Esophagus mucosa (tissue), 1 donor: ENCODE measurements at regions not wholly inside any gene's neighbourhood (a gene's known extent, or its start where the extent isn't known, plus 50 kb on each side); places are given as distances from the start of the nearest gene placed in this dataset.

Source experiments
- ATAC-seq: fragments of 200-7000 bp; cut with Tn5 transposase; one replicate; pipeline ENCODE4 v1.9.1; 2020
- donor health status: DM: yes; HTN: yes; CAD: no.

DNA sequence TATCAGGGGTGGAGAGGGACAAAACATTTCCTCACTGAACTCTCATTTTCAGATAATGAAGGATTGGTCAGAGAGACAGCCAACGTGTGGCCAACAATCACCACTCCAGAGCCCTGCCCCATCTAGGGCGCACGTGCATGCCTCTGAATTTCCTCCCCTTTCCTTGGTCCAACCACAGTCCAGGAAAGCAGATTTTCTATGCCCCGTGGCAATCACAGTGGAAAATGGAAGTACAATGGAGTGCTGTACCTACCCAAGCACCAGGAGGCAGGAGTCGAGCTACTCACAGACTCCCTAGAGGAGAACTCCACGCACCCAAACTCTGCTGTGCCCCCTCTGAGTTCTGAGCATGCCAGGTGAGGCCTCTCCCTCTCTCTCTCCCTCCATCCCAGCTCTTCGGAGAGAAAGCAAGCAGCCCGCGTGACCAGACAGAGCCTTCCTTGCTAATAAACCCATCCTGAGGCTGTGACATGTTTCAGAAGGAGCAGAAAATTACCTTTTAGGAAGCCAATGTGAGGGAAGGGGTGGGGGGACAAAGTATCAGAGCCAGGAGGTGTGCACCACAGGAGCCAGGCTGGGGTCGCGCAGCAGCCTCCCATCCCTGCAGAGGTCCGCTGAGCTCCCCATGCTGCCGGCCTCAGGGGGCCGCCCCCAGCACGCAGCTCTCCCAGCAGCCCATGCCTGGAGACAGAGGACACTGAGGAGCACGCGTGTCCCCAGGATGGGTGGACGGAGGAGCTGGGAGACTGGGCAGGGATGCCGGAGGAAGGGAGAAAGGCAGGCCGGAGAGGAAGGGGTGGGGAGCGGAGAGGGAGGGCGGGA lies 73.4 kb downstream of the PITPNM2 start:
- ATAC-seq, result no peak

DNA sequence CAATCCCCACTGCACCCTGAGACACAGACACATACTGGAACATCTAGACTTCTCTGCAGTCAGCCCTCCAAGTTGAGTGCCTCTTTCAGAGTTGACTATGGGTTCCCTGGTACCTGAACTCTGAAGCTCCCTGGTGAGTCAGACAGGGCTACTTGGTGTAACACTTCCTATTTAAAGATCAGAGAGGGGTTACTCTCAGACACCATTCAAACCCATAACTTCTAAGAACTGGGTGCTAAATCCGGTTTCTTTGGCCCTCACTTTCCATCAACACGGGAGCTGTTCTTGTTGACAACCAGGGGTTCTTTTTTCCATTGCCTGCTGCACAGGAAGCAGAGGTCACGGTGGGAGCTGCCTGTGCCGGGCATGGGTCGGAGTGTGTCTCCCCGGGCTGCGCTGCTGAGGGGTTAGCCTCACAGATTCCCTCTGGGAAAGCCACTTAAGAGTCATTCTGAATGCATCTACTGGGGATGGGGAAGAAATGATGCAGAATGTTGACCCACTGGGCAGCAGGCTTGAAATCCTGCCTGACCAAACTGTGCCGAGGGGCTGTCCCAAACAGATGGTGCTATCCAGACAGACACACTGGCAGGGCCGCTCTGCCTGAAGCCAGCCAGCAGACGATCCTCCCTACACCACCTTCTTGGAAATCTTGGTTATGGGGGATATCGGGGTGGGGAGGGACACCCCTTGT lies 74.1 kb downstream of the PITPNM2 start:
- ATAC-seq, result peak; percentile 25

GRCh38 chr12:123075646-123076171 lies 75.2 kb downstream of the PITPNM2 start:
- peak; percentile 78 for ATAC-seq

DNA sequence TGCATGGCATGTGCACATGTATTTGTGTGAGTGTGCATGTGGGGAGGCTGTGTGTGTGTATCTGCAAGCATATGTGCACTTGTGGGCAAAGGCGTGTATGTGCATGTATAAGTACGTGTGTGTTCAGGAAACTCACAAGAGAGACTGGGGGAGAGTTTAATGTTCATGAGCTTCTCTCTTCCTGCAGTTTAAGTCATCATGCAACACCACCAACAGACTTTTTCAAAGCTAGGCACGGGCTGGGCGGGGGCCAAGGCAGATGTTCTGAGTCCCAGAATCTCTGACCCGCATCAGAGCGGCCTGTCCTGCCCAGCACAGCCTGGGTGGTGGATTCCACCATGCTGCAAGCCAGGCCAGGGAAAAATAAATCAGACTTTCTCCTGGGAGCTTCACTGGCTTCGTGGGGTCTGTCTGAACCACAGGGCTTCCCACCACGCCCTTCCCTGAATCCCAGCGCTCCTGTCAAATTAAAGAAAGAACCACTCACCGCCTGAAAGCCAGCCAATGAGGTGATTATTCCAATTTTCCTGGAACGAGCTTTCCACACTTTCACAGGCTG lies 75.7 kb downstream of the PITPNM2 start:
- no peak for ATAC-seq

DNA sequence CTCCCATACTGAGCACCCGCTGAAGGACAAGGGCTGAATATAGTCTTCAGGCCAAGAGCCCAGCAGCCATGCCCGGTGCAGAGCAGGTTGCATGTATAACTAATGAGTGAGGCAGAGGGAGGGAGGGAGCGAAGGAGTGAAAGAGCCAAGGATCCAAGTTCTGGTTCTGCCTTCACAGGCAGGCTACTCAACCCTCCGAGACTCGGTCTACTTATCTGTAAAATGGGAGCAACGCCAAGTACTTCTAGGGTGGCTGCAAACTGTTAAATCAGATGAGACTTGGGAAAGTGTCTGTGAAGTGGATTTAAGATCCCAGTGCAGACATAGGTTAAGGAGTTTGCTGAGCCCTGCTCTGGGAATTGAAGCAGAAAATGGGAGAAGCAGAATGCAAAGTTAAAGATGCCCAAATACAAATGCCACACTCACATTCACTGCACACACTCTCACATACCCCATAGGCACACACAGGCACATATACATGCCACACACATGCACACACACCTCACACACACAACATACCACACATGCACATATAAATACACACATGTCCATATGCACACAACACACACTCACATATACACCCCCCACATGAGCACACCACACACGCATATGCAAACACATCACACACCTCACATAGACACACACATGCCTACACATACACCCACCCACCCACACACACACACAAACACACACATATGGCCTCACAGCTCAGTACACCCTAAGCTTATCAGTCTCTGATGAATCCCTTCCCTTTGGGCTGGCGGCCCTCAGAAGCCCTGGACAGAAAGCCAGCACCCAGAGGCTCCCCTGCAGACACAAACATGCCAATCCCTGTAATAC lies 76.7 kb downstream of the PITPNM2 start:
- ATAC-seq, result no peak

- no peak for ATAC-seq
Observed at GRCh38 chr12:123073292-123073691, 77.6 kb downstream of the PITPNM2 start.

- ATAC-seq, result no peak
Observed at GRCh38 chr12:123071857-123072256, 79.0 kb downstream of the PITPNM2 start.

- ATAC-seq, result no peak
Observed at GRCh38 chr12:123071099-123071800, 79.6 kb downstream of the PITPNM2 start.

- peak; percentile 85 for ATAC-seq
Observed at GRCh38 chr12:123070267-123071081, 80.4 kb downstream of the PITPNM2 start.

DNA sequence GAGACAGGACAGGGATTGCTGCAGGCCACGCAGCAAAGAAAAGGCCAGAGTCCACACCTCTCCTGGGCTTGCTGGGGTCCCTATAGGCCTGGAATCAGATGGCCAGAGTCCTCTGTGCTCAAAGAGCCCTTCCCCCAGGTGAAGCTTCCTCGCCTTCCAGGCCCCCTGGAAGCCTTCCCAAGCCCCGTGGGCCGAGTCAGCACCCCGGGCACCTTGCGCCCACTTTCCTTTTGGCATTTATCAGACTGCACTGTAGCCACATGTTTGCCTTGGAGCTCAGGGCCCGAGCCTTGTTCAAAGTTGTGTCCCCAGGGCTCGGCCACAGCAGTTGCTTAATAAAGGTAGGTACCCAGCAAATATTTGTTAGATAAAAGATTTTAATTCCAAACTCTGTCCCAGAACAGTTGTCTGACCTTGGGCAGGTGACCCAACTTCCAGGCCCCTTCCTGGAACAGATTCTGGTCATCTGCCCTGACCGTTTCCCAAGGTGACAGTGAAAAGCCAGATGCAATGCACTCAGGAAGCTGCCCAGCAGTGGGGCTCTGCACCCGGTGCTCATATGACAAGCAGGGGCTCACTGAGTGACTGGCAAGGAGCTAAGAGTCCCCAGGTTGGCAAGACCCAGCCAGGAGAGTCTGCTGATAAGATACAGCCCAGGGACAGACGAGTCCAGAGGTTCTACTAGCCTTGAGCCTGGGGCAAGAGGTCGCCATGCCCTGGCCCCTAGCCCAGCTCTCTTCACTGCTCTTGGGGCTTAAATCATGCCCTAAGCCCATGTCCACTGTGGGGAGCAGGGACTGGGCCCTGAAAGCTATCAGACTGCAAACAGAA lies 81.2 kb downstream of the PITPNM2 start:
- no peak for ATAC-seq

- ATAC-seq, result no peak
Observed at GRCh38 chr12:123067654-123068053, 83.2 kb downstream of the PITPNM2 start.

DNA sequence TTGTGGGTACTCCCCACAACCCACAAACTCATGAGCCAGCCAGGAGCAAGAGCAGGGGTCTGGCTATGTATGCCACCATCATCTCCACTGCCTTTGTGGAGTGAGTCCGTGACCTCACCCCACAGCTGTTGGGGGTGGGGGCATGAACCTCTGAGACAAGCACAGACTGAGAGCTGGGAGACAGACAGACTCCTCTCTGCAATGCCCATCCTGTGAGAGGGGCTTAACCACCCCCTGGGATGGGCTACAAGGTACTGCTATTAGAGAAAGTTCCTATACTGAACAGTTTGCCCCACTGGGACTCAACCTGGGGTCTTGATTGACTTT lies 84.5 kb downstream of the PITPNM2 start:
- no peak for ATAC-seq

DNA sequence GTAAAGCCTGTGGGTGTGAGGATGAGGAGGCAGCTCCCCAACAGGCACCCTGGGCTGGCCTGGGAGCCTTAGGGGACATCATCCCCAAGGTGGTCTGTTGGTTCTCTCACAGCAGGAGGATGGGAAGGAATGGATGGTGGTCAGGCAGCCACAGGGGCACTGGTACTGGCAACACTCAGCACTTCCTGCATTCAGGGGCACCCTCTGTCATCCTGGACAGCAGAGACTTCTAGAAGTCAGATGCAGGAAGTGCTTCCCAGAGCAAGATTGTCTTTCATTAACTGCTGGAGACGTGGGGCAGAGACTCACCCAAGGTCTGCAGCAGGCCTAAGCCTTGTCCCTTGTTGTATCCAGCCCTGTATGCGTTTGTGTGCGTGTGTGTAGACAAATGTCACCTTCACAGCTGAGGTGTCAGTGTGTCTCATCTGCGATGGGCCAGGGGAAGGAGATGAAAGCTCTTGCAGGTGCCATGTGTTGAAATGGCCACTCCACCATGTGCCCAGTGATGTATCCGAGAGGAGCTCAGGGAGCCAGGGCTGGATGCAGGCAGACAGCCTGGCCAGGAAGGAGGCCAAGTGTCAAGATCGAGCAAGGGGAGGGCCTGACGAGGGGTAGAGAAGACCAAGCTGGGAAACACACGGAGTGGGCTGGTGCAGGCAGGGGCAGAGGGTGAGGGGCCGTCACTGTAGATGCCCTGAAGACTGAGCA lies 85.1 kb downstream of the PITPNM2 start:
- no peak for ATAC-seq

DNA sequence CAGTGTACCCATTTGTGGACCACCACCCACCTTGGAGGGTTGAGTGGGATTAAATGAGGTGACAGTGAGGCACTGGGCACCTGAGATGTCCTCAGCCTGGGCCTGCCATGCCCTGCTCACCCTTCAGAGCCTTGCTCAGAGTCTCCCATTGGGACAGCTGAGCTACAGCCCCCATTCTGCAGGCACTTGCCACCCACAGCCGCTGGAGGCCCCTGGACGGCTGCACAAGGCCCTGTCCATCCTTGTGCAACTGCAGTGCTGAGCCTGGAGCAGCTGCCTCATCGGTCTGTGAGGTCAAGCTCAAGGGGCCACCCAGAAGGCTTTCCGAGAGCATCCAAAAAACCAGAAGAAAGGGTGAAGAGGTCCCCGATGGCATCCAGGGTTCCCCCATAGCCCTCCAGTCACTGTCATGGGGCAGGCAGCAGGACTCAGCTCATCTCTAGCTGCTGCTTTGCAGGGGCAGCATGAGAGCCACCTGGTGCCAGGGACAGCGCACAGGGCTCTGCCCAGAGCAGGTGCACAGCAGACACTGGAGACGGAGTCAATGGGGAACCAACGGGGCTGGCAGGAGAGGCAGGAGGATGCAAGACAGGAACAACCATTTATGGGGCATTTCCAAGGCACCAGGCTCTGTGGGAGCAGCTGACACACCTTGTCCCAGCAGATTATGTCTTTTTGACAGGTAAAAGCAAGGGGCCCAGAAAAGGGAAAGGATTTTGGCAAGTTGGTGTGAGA lies 84.6 kb downstream of the ARL6IP4 start:
- ATAC-seq, result no peak

DNA sequence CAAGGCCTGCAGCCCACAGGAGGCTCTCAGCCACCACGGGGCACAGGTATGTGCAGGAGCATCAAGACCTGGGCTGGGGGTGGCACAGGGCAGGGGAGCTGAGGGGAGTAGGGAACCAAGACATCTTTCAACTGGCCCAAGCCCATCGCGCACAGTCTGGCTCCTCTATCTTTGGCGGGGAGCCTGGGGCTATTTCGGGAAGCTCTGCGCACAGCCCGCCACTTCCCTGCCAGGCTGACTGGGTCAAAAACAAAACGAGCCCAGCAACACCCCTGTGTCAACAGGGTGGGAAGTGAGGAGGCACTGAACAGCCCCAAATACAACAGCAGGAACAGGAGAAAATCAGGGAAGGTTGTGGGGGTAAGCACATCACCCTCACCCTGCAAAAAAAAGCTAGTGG lies 83.9 kb downstream of the ARL6IP4 start:
- no peak for ATAC-seq

GRCh38 chr12:123063535-123063934 lies 83.1 kb downstream of the ARL6IP4 start:
- no peak for ATAC-seq

- ATAC-seq, result peak; percentile 59
Observed at GRCh38 chr12:123062681-123063486, 82.4 kb downstream of the ARL6IP4 start.
